ENCODE measurements at regions not wholly inside any gene's neighbourhood (a gene's known extent, or its start where the extent isn't known, plus 50 kb on each side); places are given as distances from the start of the nearest gene placed in this dataset.

GRCh38 chr6:126447367-126447766 is 107.5 kb downstream of the CENPW start:
- Histone ChIP-seq H3K27me3 (ENCODE audit: control insufficient read depth, insufficient read depth, low read length) (no peaks in the 10 kb centered on the region), H3K4me1 (ENCODE audit: control insufficient read depth, insufficient read depth, low read length) (no peaks in the 10 kb centered on the region), H3K36me3 (ENCODE audit: control insufficient read depth, insufficient read depth, low read length) (no peaks in the 10 kb centered on the region), H3K4me3 (ENCODE audit: low read length) (no peak overlapping the region), H3K27ac (ENCODE audit: low read length) (no peak overlapping the region), H3K9me3 (replicated peaks; ENCODE audit: control insufficient read depth, low read depth, low read length) (no peaks in the 10 kb centered on the region)
- no peak for DNase-seq

DNA sequence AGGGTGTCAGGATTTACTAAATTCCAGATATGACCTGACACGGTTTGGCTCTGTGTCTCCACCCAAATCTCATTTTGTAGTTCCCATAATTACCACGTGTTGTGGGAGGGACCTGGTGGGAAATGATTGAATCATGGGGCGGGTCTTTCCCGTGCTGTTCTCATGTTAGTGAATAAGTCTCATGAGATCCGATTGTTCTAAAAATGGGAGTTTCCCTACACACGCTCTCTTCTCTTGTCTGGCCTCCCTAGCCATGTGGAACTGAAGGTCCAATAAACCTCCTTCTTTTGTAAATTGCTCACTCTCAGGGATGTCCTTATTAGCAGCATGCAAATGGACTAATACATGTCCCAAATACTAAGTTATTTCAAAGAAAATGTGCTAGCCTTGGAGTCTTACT is 121.1 kb downstream of the CENPW start:
- no peaks in the 10 kb centered on the region for H3K27me3 ChIP-seq (ENCODE audit: control insufficient read depth, insufficient read depth, low read length)
- WGBS (ENCODE audit: insufficient coverage) = 93% methylated on average over 3 of the region's 6 CpGs

DNA sequence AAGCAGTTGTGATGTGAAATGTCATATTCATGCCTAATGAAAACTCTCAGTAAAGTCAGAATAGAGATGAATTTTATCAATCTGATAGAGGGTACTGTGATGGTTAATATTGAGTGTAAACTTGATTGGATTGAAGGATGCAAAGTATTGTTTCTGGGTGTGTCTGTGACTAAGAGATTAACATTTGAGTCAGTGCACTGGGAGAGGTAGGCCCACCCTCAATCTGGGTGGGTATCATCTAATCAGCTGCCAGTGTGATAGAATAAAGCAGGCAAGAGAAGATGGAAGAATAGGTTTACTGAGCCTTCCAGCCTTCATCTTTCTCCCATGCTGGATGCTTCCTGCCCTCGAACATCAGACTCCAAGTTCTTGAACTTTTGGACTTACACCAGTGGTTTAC is 124.3 kb downstream of the CENPW start:
- Histone ChIP-seq H3K4me3 (ENCODE audit: low read length) (no peak overlapping the region), H3K27ac (ENCODE audit: low read length) (no peak overlapping the region)
- WGBS (ENCODE audit: insufficient coverage) = 69% methylated on average over 1 of the region's 1 CpG

More for the DNA sequence above, 121.1 kb downstream of the CENPW start:
- H3K36me3 ChIP-seq (ENCODE audit: control insufficient read depth, insufficient read depth, low read length) = no peaks in the 10 kb centered on the region
- no peak overlapping the region for H3K4me3 ChIP-seq (ENCODE audit: low read length)
- H3K27ac ChIP-seq (ENCODE audit: low read length) = no peak overlapping the region
- no peaks in the 10 kb centered on the region for H3K9me3 ChIP-seq (replicated peaks; ENCODE audit: control insufficient read depth, low read depth, low read length)
- no peak for DNase-seq
- H3K4me1 ChIP-seq (ENCODE audit: control insufficient read depth, insufficient read depth, low read length) = no peaks in the 10 kb centered on the region

GRCh38 chr6:126475449-126475848 is 135.5 kb downstream of the CENPW start:
- Histone ChIP-seq H3K4me3 (ENCODE audit: low read length) (no peak overlapping the region), H3K4me1 (ENCODE audit: control insufficient read depth, insufficient read depth, low read length) (no peaks in the 10 kb centered on the region), H3K27ac (ENCODE audit: low read length) (no peak overlapping the region), H3K27me3 (ENCODE audit: control insufficient read depth, insufficient read depth, low read length) (no peaks in the 10 kb centered on the region), H3K9me3 (replicated peaks; ENCODE audit: control insufficient read depth, low read depth, low read length) (peaks cover 1% of the 10 kb centered on the region), H3K36me3 (ENCODE audit: control insufficient read depth, insufficient read depth, low read length) (no peaks in the 10 kb centered on the region)
- DNase-seq = no peak

More for the DNA sequence above, 124.3 kb downstream of the CENPW start:
- Histone ChIP-seq H3K27me3 (ENCODE audit: control insufficient read depth, insufficient read depth, low read length) (no peaks in the 10 kb centered on the region), H3K36me3 (ENCODE audit: control insufficient read depth, insufficient read depth, low read length) (no peaks in the 10 kb centered on the region), H3K4me1 (ENCODE audit: control insufficient read depth, insufficient read depth, low read length) (no peaks in the 10 kb centered on the region), H3K9me3 (replicated peaks; ENCODE audit: control insufficient read depth, low read depth, low read length) (no peaks in the 10 kb centered on the region)
- DNase-seq = no peak

DNA sequence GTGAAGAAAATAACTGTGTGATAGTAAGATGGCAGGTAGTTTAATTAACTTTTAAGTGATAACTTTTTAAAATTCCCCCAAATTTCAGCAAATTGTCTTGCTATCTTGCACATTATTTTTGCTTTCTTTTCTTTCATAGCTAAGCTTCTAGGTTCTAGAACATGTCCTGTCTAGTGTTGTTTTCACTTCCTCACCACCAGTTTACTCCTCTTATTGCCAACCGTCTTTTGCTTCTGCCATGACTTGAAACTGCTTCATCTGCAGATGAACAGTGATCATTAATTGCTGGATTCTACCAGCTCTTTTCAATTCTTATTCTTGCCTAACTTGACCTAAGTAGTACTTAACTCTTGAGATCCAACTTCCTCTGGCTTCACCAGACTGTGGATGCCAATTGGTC is 137.8 kb downstream of the CENPW start:
- Histone ChIP-seq H3K27ac (ENCODE audit: low read length) (no peak overlapping the region), H3K36me3 (ENCODE audit: control insufficient read depth, insufficient read depth, low read length) (no peaks in the 10 kb centered on the region), H3K27me3 (ENCODE audit: control insufficient read depth, insufficient read depth, low read length) (no peaks in the 10 kb centered on the region), H3K4me3 (ENCODE audit: low read length) (no peak overlapping the region), H3K4me1 (ENCODE audit: control insufficient read depth, insufficient read depth, low read length) (no peaks in the 10 kb centered on the region), H3K9me3 (replicated peaks; ENCODE audit: control insufficient read depth, low read depth, low read length) (no peaks in the 10 kb centered on the region)
- 80% methylated on average over 1 of the region's 1 CpG for WGBS (ENCODE audit: insufficient coverage)
- DNase-seq = no peak

GRCh38 chr6:126480268-126480667 is 140.4 kb downstream of the CENPW start:
- Histone ChIP-seq H3K36me3 (ENCODE audit: control insufficient read depth, insufficient read depth, low read length) (no peaks in the 10 kb centered on the region), H3K9me3 (replicated peaks; ENCODE audit: control insufficient read depth, low read depth, low read length) (no peaks in the 10 kb centered on the region), H3K27me3 (ENCODE audit: control insufficient read depth, insufficient read depth, low read length) (no peaks in the 10 kb centered on the region), H3K4me1 (ENCODE audit: control insufficient read depth, insufficient read depth, low read length) (no peaks in the 10 kb centered on the region), H3K4me3 (ENCODE audit: low read length) (no peak overlapping the region), H3K27ac (ENCODE audit: low read length) (no peak overlapping the region)
- no peak for DNase-seq
- WGBS (ENCODE audit: insufficient coverage) = no CpG with 5 or more reads among the region's 2 CpGs

DNA sequence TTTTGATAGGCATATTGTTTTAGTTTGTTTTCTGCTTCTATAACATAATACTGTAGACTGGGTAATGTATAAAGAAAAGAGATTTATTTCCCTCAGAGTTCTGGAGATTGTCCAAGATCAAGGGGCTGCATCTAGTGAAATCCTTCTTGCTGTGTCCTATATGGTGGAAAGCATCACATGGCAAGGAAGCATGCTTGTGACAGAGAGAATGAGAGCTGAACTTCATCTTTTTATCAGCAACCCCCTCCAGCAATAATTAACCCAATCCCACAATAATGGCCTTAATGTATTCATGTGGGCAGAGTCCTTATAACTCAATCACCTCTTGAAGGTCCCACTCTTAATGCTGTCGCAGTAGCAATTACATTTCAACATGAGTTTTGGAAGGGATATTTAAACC is 141.4 kb downstream of the CENPW start:
- no peak overlapping the region for H3K27ac ChIP-seq (ENCODE audit: low read length)
- H3K36me3 ChIP-seq (ENCODE audit: control insufficient read depth, insufficient read depth, low read length) = no peaks in the 10 kb centered on the region
- H3K9me3 ChIP-seq (replicated peaks; ENCODE audit: control insufficient read depth, low read depth, low read length) = no peaks in the 10 kb centered on the region
- no peaks in the 10 kb centered on the region for H3K4me1 ChIP-seq (ENCODE audit: control insufficient read depth, insufficient read depth, low read length)
- DNase-seq = no peak
- WGBS (ENCODE audit: insufficient coverage) = no CpG with 5 or more reads among the region's 1 CpG
- H3K27me3 ChIP-seq (ENCODE audit: control insufficient read depth, insufficient read depth, low read length) = no peaks in the 10 kb centered on the region
- H3K4me3 ChIP-seq (ENCODE audit: low read length) = no peak overlapping the region

DNA sequence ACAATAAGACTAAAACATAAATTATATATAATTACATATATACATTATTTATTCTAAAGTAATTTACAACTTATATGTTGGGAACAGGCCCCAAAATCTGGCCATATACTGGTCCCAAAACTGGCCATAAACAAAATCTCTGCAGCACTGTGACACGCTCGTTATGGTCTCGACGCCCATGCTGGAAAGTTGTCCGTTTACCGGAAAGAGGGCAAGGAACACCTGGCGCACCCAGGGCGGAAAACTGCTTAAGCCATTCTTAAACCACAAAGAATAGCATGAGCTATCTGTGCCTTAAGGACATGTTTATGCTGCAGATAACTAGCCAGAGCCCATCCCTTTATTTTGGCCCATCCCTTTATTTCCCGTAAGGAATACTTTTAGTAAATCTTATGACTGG is 164.9 kb downstream of the CENPW start:
- no peak for DNase-seq
- Histone ChIP-seq H3K27ac (ENCODE audit: low read length) (no peak overlapping the region), H3K27me3 (ENCODE audit: control insufficient read depth, insufficient read depth, low read length) (no peaks in the 10 kb centered on the region)

DNA sequence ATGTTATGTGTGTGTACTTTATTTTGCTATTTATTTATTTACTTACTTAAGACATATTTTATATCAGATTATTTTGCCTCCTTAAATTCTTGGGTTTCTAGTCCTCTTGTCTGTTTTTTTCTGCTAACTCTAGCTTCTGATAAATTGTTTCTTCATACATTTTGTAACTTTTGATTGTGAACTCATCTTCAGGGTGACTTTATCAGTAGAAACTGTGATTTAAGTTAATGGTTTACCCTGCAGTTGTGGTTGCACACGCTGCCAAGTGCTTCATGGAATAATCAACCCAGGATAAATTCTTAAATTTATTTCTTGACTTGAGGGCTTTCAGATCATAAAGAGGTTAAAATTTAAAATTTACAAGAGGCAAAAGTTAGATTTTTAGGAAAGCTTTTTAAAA is 173.3 kb downstream of the CENPW start:
- no CpG with 5 or more reads among the region's 1 CpG for WGBS (ENCODE audit: insufficient coverage)

More for the DNA sequence above, 164.9 kb downstream of the CENPW start:
- no peaks in the 10 kb centered on the region for H3K4me1 ChIP-seq (ENCODE audit: control insufficient read depth, insufficient read depth, low read length)
- H3K36me3 ChIP-seq (ENCODE audit: control insufficient read depth, insufficient read depth, low read length) = no peaks in the 10 kb centered on the region
- no peak overlapping the region for H3K4me3 ChIP-seq (ENCODE audit: low read length)
- WGBS (ENCODE audit: insufficient coverage) = 93% methylated on average over 8 of the region's 9 CpGs
- H3K9me3 ChIP-seq (replicated peaks; ENCODE audit: control insufficient read depth, low read depth, low read length) = peaks cover 6% of the 10 kb centered on the region

GRCh38 chr6:126516411-126516810 is 176.5 kb downstream of the CENPW start:
- H3K36me3 ChIP-seq (ENCODE audit: control insufficient read depth, insufficient read depth, low read length) = no peaks in the 10 kb centered on the region
- H3K27ac ChIP-seq (ENCODE audit: low read length) = no peak overlapping the region
- H3K4me3 ChIP-seq (ENCODE audit: low read length) = no peak overlapping the region
- H3K27me3 ChIP-seq (ENCODE audit: control insufficient read depth, insufficient read depth, low read length) = no peaks in the 10 kb centered on the region
- WGBS (ENCODE audit: insufficient coverage) = 40% methylated on average over 1 of the region's 1 CpG
- no peaks in the 10 kb centered on the region for H3K4me1 ChIP-seq (ENCODE audit: control insufficient read depth, insufficient read depth, low read length)
- no peak for DNase-seq
- H3K9me3 ChIP-seq (replicated peaks; ENCODE audit: control insufficient read depth, low read depth, low read length) = peaks cover 3% of the 10 kb centered on the region

More for the DNA sequence above, 173.3 kb downstream of the CENPW start:
- H3K4me1 ChIP-seq (ENCODE audit: control insufficient read depth, insufficient read depth, low read length) = no peaks in the 10 kb centered on the region
- H3K27me3 ChIP-seq (ENCODE audit: control insufficient read depth, insufficient read depth, low read length) = no peaks in the 10 kb centered on the region
- H3K27ac ChIP-seq (ENCODE audit: low read length) = no peak overlapping the region
- H3K9me3 ChIP-seq (replicated peaks; ENCODE audit: control insufficient read depth, low read depth, low read length) = no peaks in the 10 kb centered on the region
- H3K36me3 ChIP-seq (ENCODE audit: control insufficient read depth, insufficient read depth, low read length) = no peaks in the 10 kb centered on the region
- no peak overlapping the region for H3K4me3 ChIP-seq (ENCODE audit: low read length)
- DNase-seq = no peak

- H3K36me3 ChIP-seq (ENCODE audit: control insufficient read depth, insufficient read depth, low read length) = no peaks in the 10 kb centered on the region
- H3K4me3 ChIP-seq (ENCODE audit: low read length) = no peak overlapping the region
- no CpG with 5 or more reads among the region's 2 CpGs for WGBS (ENCODE audit: insufficient coverage)
- peaks cover 3% of the 10 kb centered on the region for H3K9me3 ChIP-seq (replicated peaks; ENCODE audit: control insufficient read depth, low read depth, low read length)
- DNase-seq = no peak
- H3K4me1 ChIP-seq (ENCODE audit: control insufficient read depth, insufficient read depth, low read length) = no peaks in the 10 kb centered on the region
- H3K27ac ChIP-seq (ENCODE audit: low read length) = no peak overlapping the region
- no peaks in the 10 kb centered on the region for H3K27me3 ChIP-seq (ENCODE audit: control insufficient read depth, insufficient read depth, low read length)
Observed at GRCh38 chr6:126524811-126525326, 185.0 kb downstream of the CENPW start.

Data from muscle of leg (tissue), 3 donors.